Neural progenitor cell (in vitro differentiated cells): ENCODE measurements at regions not wholly inside any gene's neighbourhood (a gene's known extent, or its start where the extent isn't known, plus 50 kb on each side); places are given as distances from the start of the nearest gene placed in this dataset.

Experiments used
- CTCF ChIP-seq: fragments of 200-600 bp; sonication (generic); IDR thresholded peaks from 2 replicates; pipeline ENCODE4 v1.5.1; 2017; ENCODE audit warnings: antibody characterized with exemption, mild to moderate bottlenecking
- EZH2 ChIP-seq: fragments of 200-600 bp; sonication (generic); IDR thresholded peaks from 2 replicates; pipeline ENCODE4 v1.6.1; 2017; ENCODE audit warnings: antibody characterized with exemption, mild to moderate bottlenecking, moderate library complexity

DNA sequence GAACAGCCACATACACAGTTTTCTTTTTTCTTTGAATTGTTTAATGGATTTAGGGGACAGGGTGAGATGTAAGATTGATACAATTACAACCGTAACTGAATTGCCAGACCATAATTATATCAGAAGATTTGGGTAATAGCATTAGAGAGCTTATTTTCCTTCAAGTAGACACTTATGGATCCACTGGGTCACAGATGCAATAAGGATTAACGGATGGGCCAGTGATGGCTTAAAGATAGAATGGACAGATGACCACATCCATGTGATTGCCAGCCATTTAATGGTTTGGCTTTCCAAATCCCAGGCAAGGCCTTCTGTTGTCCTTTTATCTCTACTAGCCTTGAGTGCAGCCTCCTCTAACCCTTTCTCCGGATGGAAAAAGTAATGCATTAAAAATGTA lies 94.7 kb upstream of the NUDT12 start:
- TF ChIP-seq CTCF, result no peak
- TF ChIP-seq EZH2, result no peak
